ENCODE measurements at regions not wholly inside any gene's neighbourhood (a gene's known extent, or its start where the extent isn't known, plus 50 kb on each side); places are given as distances from the start of the nearest gene placed in this dataset.

DNA sequence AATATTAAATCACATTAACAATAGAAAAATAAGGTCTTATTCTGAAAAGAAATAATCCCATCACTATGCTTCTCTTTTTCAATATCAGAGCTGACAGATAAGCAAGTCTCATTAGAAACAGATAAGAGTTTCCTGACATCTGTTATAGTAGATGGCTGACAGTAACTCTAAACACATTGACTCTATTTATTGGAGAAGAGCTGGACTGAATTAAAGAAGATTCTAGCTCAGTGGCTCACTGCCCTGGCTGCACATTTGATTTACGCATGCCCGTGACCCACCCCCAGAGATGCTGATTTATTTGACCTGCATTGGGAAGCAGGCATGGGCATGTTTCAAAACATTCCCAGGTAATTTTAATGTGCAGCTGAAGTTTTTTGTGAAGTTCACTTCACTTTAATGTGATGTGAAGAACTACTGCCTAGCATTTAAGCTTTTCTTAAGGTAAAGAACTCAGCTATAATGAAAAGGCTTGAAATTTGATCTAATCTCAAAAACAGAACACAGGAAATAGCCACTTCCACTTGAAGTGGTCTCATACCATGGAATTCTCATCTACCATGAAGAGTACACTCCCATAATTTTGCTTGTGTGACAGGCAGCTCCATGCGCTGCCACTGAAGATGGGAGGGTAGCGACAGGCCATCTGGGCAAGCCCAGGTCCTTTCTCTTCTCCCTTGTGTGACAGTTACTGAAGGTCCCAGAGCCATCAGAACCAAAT lies 162.3 kb downstream of the TPBG start:
- TF ChIP-seq SMC3 (IDR thresholded peaks at IDR 0.05; ENCODE audit: borderline replicate concordance, low read length) (no peak), EGR1 (IDR thresholded peaks at IDR 0.05; ENCODE audit: borderline replicate concordance in 1 of 2, low read depth in 2 of 2, low read length in 2 of 2) (no peak)
- TF ChIP-seq, protein P1, sequence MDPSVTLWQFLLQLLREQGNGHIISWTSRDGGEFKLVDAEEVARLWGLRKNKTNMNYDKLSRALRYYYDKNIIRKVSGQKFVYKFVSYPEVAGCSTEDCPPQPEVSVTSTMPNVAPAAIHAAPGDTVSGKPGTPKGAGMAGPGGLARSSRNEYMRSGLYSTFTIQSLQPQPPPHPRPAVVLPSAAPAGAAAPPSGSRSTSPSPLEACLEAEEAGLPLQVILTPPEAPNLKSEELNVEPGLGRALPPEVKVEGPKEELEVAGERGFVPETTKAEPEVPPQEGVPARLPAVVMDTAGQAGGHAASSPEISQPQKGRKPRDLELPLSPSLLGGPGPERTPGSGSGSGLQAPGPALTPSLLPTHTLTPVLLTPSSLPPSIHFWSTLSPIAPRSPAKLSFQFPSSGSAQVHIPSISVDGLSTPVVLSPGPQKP (IDR thresholded peaks at IDR 0.05; ENCODE audit: low read depth, low read length) = no peak
- TF ChIP-seq, protein P2, sequence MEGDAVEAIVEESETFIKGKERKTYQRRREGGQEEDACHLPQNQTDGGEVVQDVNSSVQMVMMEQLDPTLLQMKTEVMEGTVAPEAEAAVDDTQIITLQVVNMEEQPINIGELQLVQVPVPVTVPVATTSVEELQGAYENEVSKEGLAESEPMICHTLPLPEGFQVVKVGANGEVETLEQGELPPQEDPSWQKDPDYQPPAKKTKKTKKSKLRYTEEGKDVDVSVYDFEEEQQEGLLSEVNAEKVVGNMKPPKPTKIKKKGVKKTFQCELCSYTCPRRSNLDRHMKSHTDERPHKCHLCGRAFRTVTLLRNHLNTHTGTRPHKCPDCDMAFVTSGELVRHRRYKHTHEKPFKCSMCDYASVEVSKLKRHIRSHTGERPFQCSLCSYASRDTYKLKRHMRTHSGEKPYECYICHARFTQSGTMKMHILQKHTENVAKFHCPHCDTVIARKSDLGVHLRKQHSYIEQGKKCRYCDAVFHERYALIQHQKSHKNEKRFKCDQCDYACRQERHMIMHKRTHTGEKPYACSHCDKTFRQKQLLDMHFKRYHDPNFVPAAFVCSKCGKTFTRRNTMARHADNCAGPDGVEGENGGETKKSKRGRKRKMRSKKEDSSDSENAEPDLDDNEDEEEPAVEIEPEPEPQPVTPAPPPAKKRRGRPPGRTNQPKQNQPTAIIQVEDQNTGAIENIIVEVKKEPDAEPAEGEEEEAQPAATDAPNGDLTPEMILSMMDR (IDR thresholded peaks at IDR 0.05 in 2 of 3, conservative IDR thresholded peaks at IDR 0.05 in 1 of 3; ENCODE audit: control insufficient read depth in 2 of 3, extremely low read depth in 1 of 3, insufficient read depth in 1 of 3, low read depth in 3 of 3, low read length in 3 of 3) = no peak
